ENCODE measurements at regions not wholly inside any gene's neighbourhood (a gene's known extent, or its start where the extent isn't known, plus 50 kb on each side); places are given as distances from the start of the nearest gene placed in this dataset.

DNA sequence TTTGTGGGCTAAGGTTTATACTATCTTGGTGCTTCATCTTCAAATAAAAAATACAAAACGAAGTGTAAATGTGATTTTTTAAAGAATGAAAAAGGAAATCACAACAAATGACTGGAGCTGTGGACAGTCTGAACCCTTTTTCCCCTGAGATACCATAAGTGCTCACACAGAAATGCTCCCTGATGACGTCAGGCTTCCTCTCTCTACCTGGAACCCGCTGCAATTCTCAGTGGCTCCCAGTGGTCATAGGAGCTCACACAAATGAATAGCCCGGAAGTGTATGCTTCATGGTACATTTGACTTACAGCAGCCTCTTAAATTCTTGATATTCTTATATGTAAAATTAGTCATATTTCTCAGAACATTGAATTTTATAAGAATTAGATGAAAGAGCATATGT, 249.7 kb upstream of the GYPC start:
- no peaks in the 10 kb centered on the region for H3K9me3 ChIP-seq (replicated peaks; ENCODE audit: control insufficient read depth, insufficient read depth, low read length)
- intact Hi-C loops (cut with micrococcal nuclease; ENCODE audit: unreplicated experiment), result no loop called here
- H3K9ac ChIP-seq (ENCODE audit: control insufficient read depth, insufficient read depth, low read length), result no peak overlapping the region
- no peaks in the 10 kb centered on the region for H3K36me3 ChIP-seq (ENCODE audit: control insufficient read depth in 2 of 2, insufficient read depth in 2 of 2, low read length in 1 of 2)
- RAD21 ChIA-PET (ENCODE audit: unreplicated experiment), result no interaction called here
- H3K4me3 ChIP-seq, result no peak overlapping the region
- no peak for TF ChIP-seq SUZ12 (IDR thresholded peaks at IDR 0.05; ENCODE audit: unreplicated experiment)
- no peak for TF ChIP-seq FOS (IDR thresholded peaks at IDR 0.05; ENCODE audit: borderline replicate concordance, extremely low read depth, insufficient read length)
- no peak for TF ChIP-seq ZNF274 (IDR thresholded peaks at IDR 0.05; ENCODE audit: insufficient read depth, insufficient read length)
- no peak for TF ChIP-seq CHD4 (IDR thresholded peaks at IDR 0.05)
- no peak for TF ChIP-seq ZNF384 (IDR thresholded peaks at IDR 0.05; ENCODE audit: borderline replicate concordance, low read depth, low read length)
- no peak for TF ChIP-seq HDGF (IDR thresholded peaks at IDR 0.05)
- TF ChIP-seq SMC3 (IDR thresholded peaks at IDR 0.05; ENCODE audit: borderline replicate concordance, low read length), result no peak
- TF ChIP-seq MYB (IDR thresholded peaks at IDR 0.05; ENCODE audit: borderline replicate concordance, low read depth, low read length), result no peak
- no peak for TF ChIP-seq CHD2 (IDR thresholded peaks at IDR 0.05; ENCODE audit: borderline replicate concordance, low read depth, low read length)
- TF ChIP-seq, protein P1, sequence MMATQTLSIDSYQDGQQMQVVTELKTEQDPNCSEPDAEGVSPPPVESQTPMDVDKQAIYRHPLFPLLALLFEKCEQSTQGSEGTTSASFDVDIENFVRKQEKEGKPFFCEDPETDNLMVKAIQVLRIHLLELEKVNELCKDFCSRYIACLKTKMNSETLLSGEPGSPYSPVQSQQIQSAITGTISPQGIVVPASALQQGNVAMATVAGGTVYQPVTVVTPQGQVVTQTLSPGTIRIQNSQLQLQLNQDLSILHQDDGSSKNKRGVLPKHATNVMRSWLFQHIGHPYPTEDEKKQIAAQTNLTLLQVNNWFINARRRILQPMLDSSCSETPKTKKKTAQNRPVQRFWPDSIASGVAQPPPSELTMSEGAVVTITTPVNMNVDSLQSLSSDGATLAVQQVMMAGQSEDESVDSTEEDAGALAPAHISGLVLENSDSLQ (IDR thresholded peaks at IDR 0.05), result no peak
- no peak for TF ChIP-seq DPF2 (IDR thresholded peaks at IDR 0.05)
- TF ChIP-seq GABPA (IDR thresholded peaks at IDR 0.05; ENCODE audit: low read depth), result no peak
- no peak for TF ChIP-seq ZNF207 (IDR thresholded peaks at IDR 0.05; ENCODE audit: borderline replicate concordance)
- no peak for TF ChIP-seq HCFC1 (IDR thresholded peaks at IDR 0.05; ENCODE audit: low read length)
- no peak for TF ChIP-seq JUNB (IDR thresholded peaks at IDR 0.05)
- H3K4me2 ChIP-seq (ENCODE audit: control insufficient read depth, insufficient read depth), result no peak overlapping the region
- no peaks in the 10 kb centered on the region for H3K27me3 ChIP-seq (replicated peaks in 1 of 2; ENCODE audit: control insufficient read depth in 2 of 2, insufficient read depth in 2 of 2, low read length in 1 of 2)
- CTCF ChIA-PET, result no interaction called here
- H2AFZ ChIP-seq (ENCODE audit: control insufficient read depth, low read depth, low read length), result no peak overlapping the region
- H3K79me2 ChIP-seq (ENCODE audit: control insufficient read depth, insufficient read depth, low read length), result no peaks in the 10 kb centered on the region
- BruUV-seq (replicated peaks), result no TSS peak
- in situ Hi-C loops (cut with MboI), result no loop called here
- POLR2A ChIA-PET, result no interaction called here
- SMC1A ChIA-PET (ENCODE audit: uncharacterized antibody, unreplicated experiment), result no interaction called here
- no peak for DNase-seq (ENCODE audit: low read depth, low spot score)
- no peak overlapping the region for H3K27ac ChIP-seq (ENCODE audit: control insufficient read depth, insufficient read depth)
- ATAC-seq, result no peak
- H4K20me1 ChIP-seq (ENCODE audit: control insufficient read depth, insufficient read depth), result no peaks in the 10 kb centered on the region
- H3K4me1 ChIP-seq (ENCODE audit: control insufficient read depth, insufficient read depth, low read length), result no peaks in the 10 kb centered on the region
- 11% methylated on average over 4 of the region's 4 CpGs for WGBS (ENCODE audit: insufficient coverage, insufficient replicate concordance, low lambda C conversion rate, missing lambda C conversion rate)
- FAIRE-seq, result no peak

All from GM12878 (cell line).